ENCODE measurements at regions not wholly inside any gene's neighbourhood (a gene's known extent, or its start where the extent isn't known, plus 50 kb on each side); places are given as distances from the start of the nearest gene placed in this dataset.

DNA sequence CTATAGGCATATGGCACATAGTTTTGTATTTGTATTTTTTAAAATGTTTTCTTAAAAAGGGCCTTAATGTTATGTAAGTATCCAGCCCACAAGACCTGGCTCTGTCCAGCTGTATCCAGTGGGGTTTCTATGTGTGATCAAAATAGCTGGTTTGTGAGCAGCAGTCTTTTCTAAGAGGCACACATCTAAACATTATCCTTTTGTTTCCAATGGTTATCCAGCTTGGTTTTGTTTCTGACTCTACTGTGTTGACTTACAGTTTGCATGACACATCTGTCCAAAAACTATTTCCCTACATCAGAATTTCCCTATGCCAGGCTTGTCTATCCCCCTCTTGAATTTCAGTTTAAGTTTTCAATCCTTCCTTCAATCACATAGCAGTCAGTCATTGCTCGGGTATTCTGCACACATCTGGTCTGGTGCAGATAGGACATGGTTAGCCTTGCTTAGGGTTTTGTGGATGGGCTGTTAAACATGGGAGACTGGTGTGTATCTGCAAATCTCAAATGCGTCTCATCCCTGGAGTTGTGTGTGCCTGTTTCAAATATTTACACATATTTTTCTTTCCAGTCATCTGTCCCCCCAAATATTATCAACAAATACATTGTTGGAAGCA lies 104.2 kb downstream of the SAMD9 start:
- TF ChIP-seq, protein P1, sequence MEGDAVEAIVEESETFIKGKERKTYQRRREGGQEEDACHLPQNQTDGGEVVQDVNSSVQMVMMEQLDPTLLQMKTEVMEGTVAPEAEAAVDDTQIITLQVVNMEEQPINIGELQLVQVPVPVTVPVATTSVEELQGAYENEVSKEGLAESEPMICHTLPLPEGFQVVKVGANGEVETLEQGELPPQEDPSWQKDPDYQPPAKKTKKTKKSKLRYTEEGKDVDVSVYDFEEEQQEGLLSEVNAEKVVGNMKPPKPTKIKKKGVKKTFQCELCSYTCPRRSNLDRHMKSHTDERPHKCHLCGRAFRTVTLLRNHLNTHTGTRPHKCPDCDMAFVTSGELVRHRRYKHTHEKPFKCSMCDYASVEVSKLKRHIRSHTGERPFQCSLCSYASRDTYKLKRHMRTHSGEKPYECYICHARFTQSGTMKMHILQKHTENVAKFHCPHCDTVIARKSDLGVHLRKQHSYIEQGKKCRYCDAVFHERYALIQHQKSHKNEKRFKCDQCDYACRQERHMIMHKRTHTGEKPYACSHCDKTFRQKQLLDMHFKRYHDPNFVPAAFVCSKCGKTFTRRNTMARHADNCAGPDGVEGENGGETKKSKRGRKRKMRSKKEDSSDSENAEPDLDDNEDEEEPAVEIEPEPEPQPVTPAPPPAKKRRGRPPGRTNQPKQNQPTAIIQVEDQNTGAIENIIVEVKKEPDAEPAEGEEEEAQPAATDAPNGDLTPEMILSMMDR (IDR thresholded peaks at IDR 0.05), result no peak
- TF ChIP-seq POLR2A (IDR thresholded peaks at IDR 0.05) (no peak), POLR2AphosphoS5 (IDR thresholded peaks at IDR 0.05) (no peak), EP300 (IDR thresholded peaks at IDR 0.05) (no peak)
